PC-3 (cell line): ENCODE measurements at regions not wholly inside any gene's neighbourhood (a gene's known extent, or its start where the extent isn't known, plus 50 kb on each side); places are given as distances from the start of the nearest gene placed in this dataset.

Experiments
- CTCF ChIP-seq: fragments of 300-600 bp; sonication (generic); conservative IDR thresholded peaks from 2 replicates; pipeline ENCODE4 v1.5.1; 2017; ENCODE audit warnings: antibody characterized with exemption, low read depth, mild to moderate bottlenecking, low read length
- EZH2phosphoT487 ChIP-seq: fragments of 300-600 bp; sonication (generic); IDR thresholded peaks from 2 replicates; pipeline ENCODE4 v1.6.1; 2018; ENCODE audit warnings: mild to moderate bottlenecking, antibody characterized with exemption, low read length, borderline replicate concordance

- TF ChIP-seq CTCF (no peak), EZH2phosphoT487 (no peak)
These were observed 320.1 kb upstream of the GALNT5 start for GRCh38 chr2:156937430-156937829.
